ENCODE measurements at regions not wholly inside any gene's neighbourhood (a gene's known extent, or its start where the extent isn't known, plus 50 kb on each side); places are given as distances from the start of the nearest gene placed in this dataset.

DNA sequence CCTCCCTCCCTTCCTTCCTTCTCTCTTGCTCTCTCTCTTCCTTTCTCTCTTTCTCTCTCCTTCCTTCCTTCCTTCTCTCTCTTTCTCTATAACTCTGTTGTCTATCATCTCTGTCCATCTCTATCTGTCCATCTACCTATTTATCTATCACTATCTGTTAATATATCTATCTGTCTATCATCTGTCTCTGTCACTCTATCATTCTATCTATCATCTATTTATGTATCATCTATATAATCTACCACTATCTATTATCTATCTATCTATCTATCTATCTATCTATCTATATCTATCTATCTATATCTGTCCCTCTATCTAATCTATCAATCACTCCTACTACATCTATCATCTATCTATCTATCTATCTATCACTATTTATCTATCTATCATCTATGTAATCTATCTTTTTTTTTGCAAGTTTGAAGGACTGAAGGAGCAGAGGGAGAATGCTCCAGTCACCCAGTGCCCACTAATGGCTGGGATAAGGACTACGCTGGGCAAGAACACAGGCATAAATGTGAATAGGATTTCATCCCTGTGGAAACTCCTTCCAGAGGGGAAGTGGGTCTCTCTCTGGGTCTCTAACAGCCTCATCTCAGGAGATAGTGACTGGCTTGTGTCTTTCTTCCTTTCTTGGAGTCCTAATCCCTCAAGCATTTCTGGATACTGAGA lies 427.0 kb downstream of the LPIN1 start:
- no peak for TF ChIP-seq EZH2 (IDR thresholded peaks at IDR 0.05; ENCODE audit: low read length)
- TF ChIP-seq, protein P1, sequence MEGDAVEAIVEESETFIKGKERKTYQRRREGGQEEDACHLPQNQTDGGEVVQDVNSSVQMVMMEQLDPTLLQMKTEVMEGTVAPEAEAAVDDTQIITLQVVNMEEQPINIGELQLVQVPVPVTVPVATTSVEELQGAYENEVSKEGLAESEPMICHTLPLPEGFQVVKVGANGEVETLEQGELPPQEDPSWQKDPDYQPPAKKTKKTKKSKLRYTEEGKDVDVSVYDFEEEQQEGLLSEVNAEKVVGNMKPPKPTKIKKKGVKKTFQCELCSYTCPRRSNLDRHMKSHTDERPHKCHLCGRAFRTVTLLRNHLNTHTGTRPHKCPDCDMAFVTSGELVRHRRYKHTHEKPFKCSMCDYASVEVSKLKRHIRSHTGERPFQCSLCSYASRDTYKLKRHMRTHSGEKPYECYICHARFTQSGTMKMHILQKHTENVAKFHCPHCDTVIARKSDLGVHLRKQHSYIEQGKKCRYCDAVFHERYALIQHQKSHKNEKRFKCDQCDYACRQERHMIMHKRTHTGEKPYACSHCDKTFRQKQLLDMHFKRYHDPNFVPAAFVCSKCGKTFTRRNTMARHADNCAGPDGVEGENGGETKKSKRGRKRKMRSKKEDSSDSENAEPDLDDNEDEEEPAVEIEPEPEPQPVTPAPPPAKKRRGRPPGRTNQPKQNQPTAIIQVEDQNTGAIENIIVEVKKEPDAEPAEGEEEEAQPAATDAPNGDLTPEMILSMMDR (optimal IDR thresholded peaks at IDR 0.05 in 1 of 3, IDR thresholded peaks at IDR 0.05 in 1 of 3, conservative IDR thresholded peaks at IDR 0.05 in 1 of 3; ENCODE audit: extremely low read depth in 1 of 3, insufficient read depth in 2 of 3, low read length in 3 of 3): peak; percentile 35 to 57 (median 38)
